ENCODE measurements at regions not wholly inside any gene's neighbourhood (a gene's known extent, or its start where the extent isn't known, plus 50 kb on each side); places are given as distances from the start of the nearest gene placed in this dataset.

- POLR2A ChIA-PET (ENCODE audit: unreplicated experiment): interaction anchor here (0.6 kb wide), 1 partner anchor 677 kb away, joined by 4 read pairs; no protein-coding TSS in a partner anchor
Measured at GRCh38 chr10:78518224-78518623, 484.6 kb downstream of the RPS24 start.

GRCh38 chr10:78520737-78521430 is 487.2 kb downstream of the RPS24 start:
- no peak overlapping the region for H3K9ac ChIP-seq (ENCODE audit: low read length)
- no peaks in the 10 kb centered on the region for H3K79me2 ChIP-seq (ENCODE audit: low read length)
- intact Hi-C loops (cut with micrococcal nuclease): loop anchor here (1.0 to 10.0 kb wide), 10 partner anchors 62 to 676 kb away; partner anchors contain the start of gene ZMIZ1
- H3K36me3 ChIP-seq (ENCODE audit: low read depth, low read length): no peaks in the 10 kb centered on the region
- DNase-seq (peak; percentile 100), ATAC-seq (peak; percentile 100)
- H3F3A ChIP-seq (ENCODE audit: low read length, unreplicated experiment): no peaks in the 10 kb centered on the region
- ChIA-PET POLR2A (ENCODE audit: unreplicated experiment) (interaction anchor here (0.5 kb wide), 1 partner anchor 47 kb away, joined by 3 read pairs; no protein-coding TSS in a partner anchor), CTCF (no interaction called here)
- H3K4me2 ChIP-seq (ENCODE audit: low read length): peak overlapping the region; percentile 5
- H3K27ac ChIP-seq (ENCODE audit: low read length): peak overlapping the region; percentile 42
- no peaks in the 10 kb centered on the region for H4K20me1 ChIP-seq (ENCODE audit: low read length)
- no peaks in the 10 kb centered on the region for H3K9me2 ChIP-seq (replicated peaks; ENCODE audit: low read length)
- peaks cover 31% of the 10 kb centered on the region for H3K4me1 ChIP-seq (ENCODE audit: insufficient read depth, low read length)
- no TSS peak for BruUV-seq (replicated peaks)
- H2AFZ ChIP-seq (ENCODE audit: low read length): 0 out of 2 replicates have a peak overlapping the region, but pooled peaks have one; percentile 0
- no peak overlapping the region for H3K4me3 ChIP-seq (ENCODE audit: low read length)
- TF ChIP-seq EZH2phosphoT487 (IDR thresholded peaks at IDR 0.05; ENCODE audit: borderline replicate concordance, low read length) (no peak), CTCF (conservative IDR thresholded peaks at IDR 0.05; ENCODE audit: low read depth, low read length) (peak; percentile 99)
- no peaks in the 10 kb centered on the region for H3K27me3 ChIP-seq (ENCODE audit: low read length)
- no peaks in the 10 kb centered on the region for H3K9me3 ChIP-seq (ENCODE audit: low read length)

More at GRCh38 chr10:78518224-78518623, 484.6 kb downstream of the RPS24 start:
- peaks cover 35% of the 10 kb centered on the region for H3K4me1 ChIP-seq (ENCODE audit: insufficient read depth, low read length)
- H3K27me3 ChIP-seq (ENCODE audit: low read length): no peaks in the 10 kb centered on the region
- no peaks in the 10 kb centered on the region for H4K20me1 ChIP-seq (ENCODE audit: low read length)
- CTCF ChIA-PET: no interaction called here
- H3K4me3 ChIP-seq (ENCODE audit: low read length): no peak overlapping the region
- H3K36me3 ChIP-seq (ENCODE audit: low read depth, low read length): no peaks in the 10 kb centered on the region
- H3K27ac ChIP-seq (ENCODE audit: low read length): no peak overlapping the region
- H3F3A ChIP-seq (ENCODE audit: low read length, unreplicated experiment): no peaks in the 10 kb centered on the region
- no peak for TF ChIP-seq EZH2phosphoT487 (IDR thresholded peaks at IDR 0.05; ENCODE audit: borderline replicate concordance, low read length)
- no peak for TF ChIP-seq EZH2 (IDR thresholded peaks at IDR 0.05; ENCODE audit: low read length, unreplicated experiment)
- no peak for TF ChIP-seq CTCF (conservative IDR thresholded peaks at IDR 0.05; ENCODE audit: low read depth, low read length)
- no TSS peak for BruUV-seq (replicated peaks)
- DNase-seq: no peak
- no peak overlapping the region for H3K9ac ChIP-seq (ENCODE audit: low read length)
- H3K4me2 ChIP-seq (ENCODE audit: low read length): no peak overlapping the region
- intact Hi-C loops (cut with micrococcal nuclease): no loop called here
- no peaks in the 10 kb centered on the region for H3K9me3 ChIP-seq (ENCODE audit: low read length)
- H3K9me2 ChIP-seq (replicated peaks; ENCODE audit: low read length): no peaks in the 10 kb centered on the region
- no peaks in the 10 kb centered on the region for H3K79me2 ChIP-seq (ENCODE audit: low read length)
- no peak for ATAC-seq
- no peak overlapping the region for H2AFZ ChIP-seq (ENCODE audit: low read length)

- H3K9me3 ChIP-seq (ENCODE audit: low read length): no peaks in the 10 kb centered on the region
- no peaks in the 10 kb centered on the region for H3K27me3 ChIP-seq (ENCODE audit: low read length)
- intact Hi-C loops (cut with micrococcal nuclease): loop anchor here (5.0 to 10.0 kb wide), 3 partner anchors 206 to 674 kb away; partner anchors contain the start of gene ZMIZ1
- H3K36me3 ChIP-seq (ENCODE audit: low read depth, low read length): no peaks in the 10 kb centered on the region
- no peak overlapping the region for H2AFZ ChIP-seq (ENCODE audit: low read length)
- H3K79me2 ChIP-seq (ENCODE audit: low read length): no peaks in the 10 kb centered on the region
- no peak overlapping the region for H3K27ac ChIP-seq (ENCODE audit: low read length)
- CTCF ChIA-PET: interaction anchor here (0.6 to 0.7 kb wide), 2 partner anchors 40 to 450 kb away, joined by 3 to 11 read pairs; no protein-coding TSS in a partner anchor
- no peak overlapping the region for H3K4me2 ChIP-seq (ENCODE audit: low read length)
- H4K20me1 ChIP-seq (ENCODE audit: low read length): no peaks in the 10 kb centered on the region
- BruUV-seq (replicated peaks): no TSS peak
- ATAC-seq: no peak
- no peak overlapping the region for H3K4me3 ChIP-seq (ENCODE audit: low read length)
- H3K4me1 ChIP-seq (ENCODE audit: insufficient read depth, low read length): peaks cover 31% of the 10 kb centered on the region
- no peaks in the 10 kb centered on the region for H3F3A ChIP-seq (ENCODE audit: low read length, unreplicated experiment)
- POLR2A ChIA-PET (ENCODE audit: unreplicated experiment): no interaction called here
- TF ChIP-seq CTCF (conservative IDR thresholded peaks at IDR 0.05; ENCODE audit: low read depth, low read length): no peak
- DNase-seq: peak; percentile 49
- no peak overlapping the region for H3K9ac ChIP-seq (ENCODE audit: low read length)
- H3K9me2 ChIP-seq (replicated peaks; ENCODE audit: low read length): no peaks in the 10 kb centered on the region
Measured at GRCh38 chr10:78523453-78523852, 489.8 kb downstream of the RPS24 start.

All from PC-3 (cell line).